GM18507 (cell line): ENCODE measurements at regions not wholly inside any gene's neighbourhood (a gene's known extent, or its start where the extent isn't known, plus 50 kb on each side); places are given as distances from the start of the nearest gene placed in this dataset.

Experiments used
- DNase-seq: peaks from one replicate; pipeline ENCODE4 v3.0.0; 2011; ENCODE audit warnings: low read depth; ENCODE audit not compliant: insufficient read length; ENCODE audit errors: extremely low spot score
- FAIRE-seq: peaks from 2 replicates; lab custom pipeline; 2011; peaks lifted over from hg19 to GRCh38; lab: Jason Lieb, UNC

- DNase-seq (no peak), FAIRE-seq (no peak)
Observed at GRCh38 chr4:117421706-117422105, 336.3 kb upstream of the TRAM1L1 start.

GRCh38 chr4:117422297-117422696 is 336.9 kb upstream of the TRAM1L1 start:
- DNase-seq (no peak), FAIRE-seq (no peak)

- DNase-seq: no peak
- no peak for FAIRE-seq
Observed at GRCh38 chr4:117425636-117426035, 340.3 kb upstream of the TRAM1L1 start.

GRCh38 chr4:117428536-117428935 is 343.2 kb upstream of the TRAM1L1 start:
- DNase-seq (no peak), FAIRE-seq (no peak)

GRCh38 chr4:117429061-117429460 is 343.7 kb upstream of the TRAM1L1 start:
- FAIRE-seq: no peak

GRCh38 chr4:117429506-117429905 is 344.1 kb upstream of the TRAM1L1 start:
- no peak for DNase-seq
- no peak for FAIRE-seq

More at GRCh38 chr4:117429061-117429460, 343.7 kb upstream of the TRAM1L1 start:
- DNase-seq: no peak

- no peak for DNase-seq
- no peak for FAIRE-seq
Observed at GRCh38 chr4:117434424-117434823, 349.0 kb upstream of the TRAM1L1 start.

- DNase-seq (no peak), FAIRE-seq (no peak)
Observed at GRCh38 chr4:117447925-117448324, 362.5 kb upstream of the TRAM1L1 start.

- no peak for FAIRE-seq
- DNase-seq: no peak
Observed at GRCh38 chr4:117455088-117455487, 369.7 kb upstream of the TRAM1L1 start.

GRCh38 chr4:117466388-117466787 is 381.0 kb upstream of the TRAM1L1 start:
- DNase-seq (no peak), FAIRE-seq (no peak)

GRCh38 chr4:117467404-117467803 is 382.0 kb upstream of the TRAM1L1 start:
- no peak for FAIRE-seq
- DNase-seq: no peak

- no peak for FAIRE-seq
- DNase-seq: no peak
Observed at GRCh38 chr4:117474987-117475386, 389.6 kb upstream of the TRAM1L1 start.

- no peak for DNase-seq
- no peak for FAIRE-seq
Observed at GRCh38 chr4:117477925-117478324, 392.5 kb upstream of the TRAM1L1 start.

GRCh38 chr4:117478702-117479101 is 393.3 kb upstream of the TRAM1L1 start:
- DNase-seq (no peak), FAIRE-seq (no peak)

GRCh38 chr4:117479673-117480072 is 394.3 kb upstream of the TRAM1L1 start:
- DNase-seq (no peak), FAIRE-seq (no peak)

GRCh38 chr4:117481742-117482141 is 396.4 kb upstream of the TRAM1L1 start:
- DNase-seq (no peak), FAIRE-seq (no peak)

GRCh38 chr4:117488692-117489091 is 403.3 kb upstream of the TRAM1L1 start:
- DNase-seq: no peak
- no peak for FAIRE-seq

GRCh38 chr4:117489107-117489506 is 403.7 kb upstream of the TRAM1L1 start:
- DNase-seq (no peak), FAIRE-seq (no peak)

- FAIRE-seq: no peak
Observed at GRCh38 chr4:117491516-117491915, 406.1 kb upstream of the TRAM1L1 start.

GRCh38 chr4:117495802-117496201 is 410.4 kb upstream of the TRAM1L1 start:
- FAIRE-seq: no peak

More at GRCh38 chr4:117491516-117491915, 406.1 kb upstream of the TRAM1L1 start:
- no peak for DNase-seq

GRCh38 chr4:117512414-117512813 is 427.0 kb upstream of the TRAM1L1 start:
- FAIRE-seq: no peak
- no peak for DNase-seq

More at GRCh38 chr4:117495802-117496201, 410.4 kb upstream of the TRAM1L1 start:
- DNase-seq: no peak
